Neuron (in vitro differentiated cells): ENCODE measurements at regions not wholly inside any gene's neighbourhood (a gene's known extent, or its start where the extent isn't known, plus 50 kb on each side); places are given as distances from the start of the nearest gene placed in this dataset.

Experiments
- H2AFZ ChIP-seq: one replicate; pipeline ENCODE4 v1.6.1; 2013; ENCODE audit warnings: low read depth, mild to moderate bottlenecking, inconsistent platforms, low read length, moderate library complexity
- H3K27me3 ChIP-seq: one replicate; pipeline ENCODE4 v1.6.1; 2013; ENCODE audit warnings: low read length; ENCODE audit not compliant: insufficient read depth
- H3K36me3 ChIP-seq: one replicate; pipeline ENCODE4 v1.6.1; 2013; ENCODE audit warnings: low read length; ENCODE audit not compliant: insufficient read depth
- H3K4me1 ChIP-seq: one replicate; pipeline ENCODE4 v1.6.1; 2013; ENCODE audit warnings: low read length; ENCODE audit not compliant: insufficient read depth
- H3K4me3 ChIP-seq: 2 replicates; pipeline ENCODE4 v1.5.1; 2013; ENCODE audit warnings: mild to moderate bottlenecking, low read length, moderate library complexity
- H3K9me3 ChIP-seq: one replicate; pipeline ENCODE4 v1.6.1; 2013; ENCODE audit warnings: low read length

- no peak overlapping the region for H3K4me3 ChIP-seq
Measured at GRCh38 chr7:106606120-106606519, 54.8 kb downstream of the CCDC71L start.

DNA sequence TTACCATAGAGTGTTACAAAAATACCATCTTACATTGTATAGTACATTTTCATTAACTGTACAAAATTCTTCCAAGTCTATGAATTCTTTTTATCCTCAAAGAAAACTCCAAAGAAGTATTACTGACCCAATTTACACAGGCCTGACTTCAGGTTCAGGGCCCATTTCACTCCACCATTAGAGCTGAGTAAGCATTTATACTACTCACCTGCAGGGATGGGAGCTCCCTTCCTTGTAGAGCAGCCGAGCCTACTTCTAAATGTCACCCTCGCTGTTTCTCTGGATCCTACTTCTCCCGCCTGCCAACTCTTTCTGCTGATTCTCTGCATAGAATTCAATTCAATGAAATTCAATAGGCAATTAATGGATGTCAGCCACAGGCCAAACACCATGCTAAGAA, 56.0 kb downstream of the CCDC71L start:
- no peaks in the 10 kb centered on the region for H3K36me3 ChIP-seq

More at GRCh38 chr7:106606120-106606519, 54.8 kb downstream of the CCDC71L start:
- Histone ChIP-seq H3K9me3 (no peaks in the 10 kb centered on the region), H3K4me1 (peaks cover 5% of the 10 kb centered on the region), H3K27me3 (no peaks in the 10 kb centered on the region), H2AFZ (no peak overlapping the region), H3K36me3 (no peaks in the 10 kb centered on the region)

GRCh38 chr7:106604303-106604924, 56.5 kb downstream of the CCDC71L start:
- no peaks in the 10 kb centered on the region for H3K9me3 ChIP-seq
- H3K4me1 ChIP-seq: no peaks in the 10 kb centered on the region
- no peaks in the 10 kb centered on the region for H3K27me3 ChIP-seq
- no peak overlapping the region for H3K4me3 ChIP-seq
- H2AFZ ChIP-seq: no peak overlapping the region
- H3K36me3 ChIP-seq: no peaks in the 10 kb centered on the region

More for the DNA sequence above, 56.0 kb downstream of the CCDC71L start:
- H3K27me3 ChIP-seq: no peaks in the 10 kb centered on the region
- no peaks in the 10 kb centered on the region for H3K9me3 ChIP-seq
- H3K4me1 ChIP-seq: no peaks in the 10 kb centered on the region
- H2AFZ ChIP-seq: no peak overlapping the region
- H3K4me3 ChIP-seq: no peak overlapping the region

DNA sequence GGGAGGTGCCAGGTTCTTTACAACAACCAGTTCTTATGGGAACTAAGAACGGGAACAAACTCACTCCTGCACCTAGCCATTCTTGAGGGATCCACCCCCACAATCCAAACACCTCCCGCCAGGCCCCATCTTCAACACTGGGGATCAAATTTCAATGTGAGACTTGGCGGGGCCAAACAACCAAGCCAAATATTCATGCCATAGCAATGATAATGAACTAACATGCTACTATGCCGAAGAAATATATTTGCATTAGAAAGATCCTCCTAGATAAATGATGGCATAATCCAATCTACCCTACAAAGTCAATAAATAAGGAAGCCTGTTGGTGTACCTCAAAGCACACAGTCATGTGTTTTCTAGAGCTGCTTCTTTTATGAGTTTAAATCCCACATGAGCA, 57.6 kb downstream of the CCDC71L start:
- Histone ChIP-seq H3K27me3 (no peaks in the 10 kb centered on the region), H2AFZ (no peak overlapping the region), H3K4me1 (no peaks in the 10 kb centered on the region), H3K36me3 (no peaks in the 10 kb centered on the region), H3K4me3 (no peak overlapping the region), H3K9me3 (no peaks in the 10 kb centered on the region)

DNA sequence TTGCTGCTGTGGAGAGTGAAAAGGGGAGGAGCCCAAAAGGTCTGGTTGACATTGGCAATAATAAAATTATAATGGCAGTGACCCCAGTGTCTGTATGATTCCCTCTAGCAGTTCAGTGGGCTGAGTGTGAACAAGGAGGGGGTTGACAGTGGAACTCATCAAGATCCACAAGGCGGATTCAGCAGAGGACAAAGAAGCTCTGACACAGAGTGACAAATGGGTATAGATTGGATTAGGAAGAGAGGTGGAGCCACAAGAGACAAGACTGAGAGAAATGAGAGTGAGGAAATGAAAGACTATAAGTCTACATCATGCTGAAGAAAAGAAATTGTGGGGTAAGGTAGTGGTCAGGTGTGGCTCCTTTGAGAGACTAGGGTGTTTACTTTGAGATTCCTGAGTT, 58.9 kb downstream of the CCDC71L start:
- Histone ChIP-seq H3K9me3 (no peaks in the 10 kb centered on the region), H3K27me3 (no peaks in the 10 kb centered on the region), H3K4me1 (no peaks in the 10 kb centered on the region), H2AFZ (no peak overlapping the region), H3K36me3 (no peaks in the 10 kb centered on the region), H3K4me3 (no peak overlapping the region)

GRCh38 chr7:106600569-106601373, 60.2 kb downstream of the CCDC71L start:
- Histone ChIP-seq H3K27me3 (no peaks in the 10 kb centered on the region), H2AFZ (no peak overlapping the region), H3K36me3 (no peaks in the 10 kb centered on the region), H3K9me3 (no peaks in the 10 kb centered on the region), H3K4me3 (no peak overlapping the region), H3K4me1 (no peaks in the 10 kb centered on the region)

GRCh38 chr7:106599343-106599698, 61.6 kb downstream of the CCDC71L start:
- no peaks in the 10 kb centered on the region for H3K9me3 ChIP-seq
- no peaks in the 10 kb centered on the region for H3K27me3 ChIP-seq
- no peak overlapping the region for H3K4me3 ChIP-seq
- H3K36me3 ChIP-seq: no peaks in the 10 kb centered on the region
- H2AFZ ChIP-seq: peak overlapping the region; percentile 95
- H3K4me1 ChIP-seq: no peaks in the 10 kb centered on the region

DNA sequence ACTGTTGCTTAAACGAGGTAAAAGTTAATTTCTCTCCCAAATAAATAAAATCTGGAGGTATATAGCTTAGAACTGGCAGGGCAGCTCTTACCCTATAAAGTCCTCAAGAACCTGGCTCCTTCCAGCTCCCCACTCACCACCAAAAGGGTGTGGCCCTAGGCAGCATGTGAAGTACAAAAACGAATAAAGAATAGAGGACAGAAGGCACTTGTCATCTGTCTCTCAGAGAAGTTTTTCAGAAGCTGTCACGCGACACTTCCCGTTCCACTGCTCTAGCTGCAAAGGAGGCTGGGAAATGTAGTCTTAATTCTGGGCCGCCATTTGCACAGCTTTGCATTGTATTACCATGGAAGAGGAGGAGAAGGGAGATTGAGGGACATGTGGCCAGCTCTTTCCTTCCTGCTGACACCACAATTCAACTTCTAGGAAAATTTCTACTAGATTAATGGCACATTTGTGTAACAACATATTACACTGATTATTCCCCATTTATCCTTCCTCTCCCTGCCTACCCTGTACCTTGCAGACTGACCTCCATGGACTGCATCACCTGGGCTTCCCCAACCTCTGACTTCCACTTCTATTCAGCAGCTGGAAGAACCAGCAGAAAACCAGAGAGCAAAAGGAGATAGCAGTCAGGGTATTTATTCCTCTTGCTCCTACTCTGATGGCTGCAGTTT, 62.2 kb downstream of the CCDC71L start:
- peak overlapping the region; percentile 95 for H2AFZ ChIP-seq
- H3K36me3 ChIP-seq: no peaks in the 10 kb centered on the region
- peak overlapping the region; percentile 48 for H3K4me3 ChIP-seq
- no peaks in the 10 kb centered on the region for H3K9me3 ChIP-seq
- H3K27me3 ChIP-seq: no peaks in the 10 kb centered on the region
- no peaks in the 10 kb centered on the region for H3K4me1 ChIP-seq

- H3K27me3 ChIP-seq: no peaks in the 10 kb centered on the region
- H2AFZ ChIP-seq: no peak overlapping the region
- no peaks in the 10 kb centered on the region for H3K4me1 ChIP-seq
- H3K4me3 ChIP-seq: no peak overlapping the region
- no peaks in the 10 kb centered on the region for H3K9me3 ChIP-seq
- H3K36me3 ChIP-seq: no peaks in the 10 kb centered on the region
Measured at GRCh38 chr7:106597751-106598546, 63.0 kb downstream of the CCDC71L start.

- H3K4me3 ChIP-seq: no peak overlapping the region
- no peaks in the 10 kb centered on the region for H3K9me3 ChIP-seq
- no peaks in the 10 kb centered on the region for H3K36me3 ChIP-seq
- no peaks in the 10 kb centered on the region for H3K27me3 ChIP-seq
- no peaks in the 10 kb centered on the region for H3K4me1 ChIP-seq
- no peak overlapping the region for H2AFZ ChIP-seq
Measured at GRCh38 chr7:106597014-106597413, 63.9 kb downstream of the CCDC71L start.

GRCh38 chr7:106595922-106596321, 65.0 kb downstream of the CCDC71L start:
- H2AFZ ChIP-seq: no peak overlapping the region
- no peak overlapping the region for H3K4me3 ChIP-seq
- H3K36me3 ChIP-seq: no peaks in the 10 kb centered on the region
- H3K4me1 ChIP-seq: no peaks in the 10 kb centered on the region
- H3K9me3 ChIP-seq: no peaks in the 10 kb centered on the region
- H3K27me3 ChIP-seq: no peaks in the 10 kb centered on the region

- Histone ChIP-seq H3K4me1 (no peaks in the 10 kb centered on the region), H3K27me3 (no peaks in the 10 kb centered on the region), H3K9me3 (no peaks in the 10 kb centered on the region), H3K4me3 (no peak overlapping the region), H3K36me3 (no peaks in the 10 kb centered on the region), H2AFZ (no peak overlapping the region)
Measured at GRCh38 chr7:106593028-106593417, 67.9 kb downstream of the CCDC71L start.
